Testis (tissue), 2 donors: ENCODE measurements at regions not wholly inside any gene's neighbourhood (a gene's known extent, or its start where the extent isn't known, plus 50 kb on each side); places are given as distances from the start of the nearest gene placed in this dataset.

Source experiments
- DNase-seq: peaks from one replicate; pipeline ENCODE4 v3.0.0-alpha.2; 2019
- H3K27ac ChIP-seq, 2 donors: fragments of 200-600 bp; sonication (generic); one replicate each; pipeline ENCODE4 v1.5.1; 2019
- H3K27me3 ChIP-seq: fragments of 200-600 bp; sonication (generic); one replicate; pipeline ENCODE4 v1.5.1; 2019
- H3K36me3 ChIP-seq: fragments of 200-600 bp; sonication (generic); one replicate; pipeline ENCODE4 v1.5.1; 2017; ENCODE audit warnings: low read depth; ENCODE audit errors: missing control alignments
- H3K4me1 ChIP-seq: fragments of 200-600 bp; sonication (generic); one replicate; pipeline ENCODE4 v1.5.1; 2019
- H3K4me3 ChIP-seq, 2 donors: fragments of 200-600 bp; sonication (generic); one replicate each; pipeline ENCODE4 v1.5.1; 2017 to 2019
- H3K9me3 ChIP-seq: fragments of 200-600 bp; sonication (generic); one replicate; pipeline ENCODE4 v1.5.1; 2017
- POLR2A ChIP-seq: fragments of 450-650 bp; IDR thresholded peaks from one replicate; pipeline ENCODE4 v1.6.1; 2017; ENCODE audit warnings: antibody characterized with exemption, mild to moderate bottlenecking, moderate library complexity
- WGBS, 2 donors: methylation state at CpG; one replicate each; pipeline ENCODE4 v1.1.5; 2018; 5-methylcytosine and 5-hydroxymethylcytosine counted together
- intact Hi-C: fragments of 100-400 bp; cut with DNase I; formaldehyde crosslinking; loops from one replicate; pipeline ENCODE4 v1.15.1; 2023; ENCODE audit warnings: low total_unique reads
- TF ChIP-seq, protein P1 (sequence below), 3 experiments: fragments of 450-650 bp in 2 of 3; fragments of 200-600 bp in 1 of 3; sonication (generic) in 1 of 3; IDR thresholded peaks; one replicate each; pipeline ENCODE4 v1.5.1; 2016 to 2019; ENCODE audit warnings: antibody characterized with exemption in 3 of 3, mild to moderate bottlenecking in 2 of 3, moderate library complexity in 1 of 3

DNA sequence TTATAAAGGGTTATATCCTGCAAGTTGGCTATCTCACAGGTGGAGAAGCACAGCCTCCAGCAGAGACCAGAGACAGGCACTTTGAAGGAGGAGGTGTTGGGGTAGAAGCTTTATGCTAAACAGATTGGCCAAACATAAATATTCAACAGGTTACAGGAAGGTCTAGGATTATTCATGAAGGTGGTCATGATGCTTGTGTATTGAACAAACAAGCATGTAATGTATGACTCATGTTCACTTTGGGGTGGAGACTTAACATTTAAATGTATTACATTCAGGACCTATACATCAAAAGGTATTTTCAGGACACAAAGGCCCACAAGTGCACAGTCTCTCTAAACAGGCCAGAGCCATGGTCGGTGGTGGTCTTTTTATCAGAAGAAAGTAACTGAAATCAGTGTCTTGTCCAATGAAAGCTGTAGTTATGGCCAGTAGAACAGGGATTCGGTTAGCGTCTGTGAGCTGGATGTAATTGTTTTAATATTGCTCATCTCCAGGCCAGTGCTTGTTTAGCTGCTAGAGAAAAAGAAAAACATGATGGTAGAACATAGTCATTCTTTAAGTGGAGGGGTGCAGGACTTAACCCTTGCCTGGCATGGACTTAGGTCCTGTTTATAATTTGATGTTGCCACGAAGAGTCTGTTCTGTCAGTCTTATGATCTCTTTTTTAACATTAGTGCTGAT lies 555.2 kb upstream of the PCDH10 start:
- H3K4me1 ChIP-seq: no peaks in the 10 kb centered on the region
- H3K27me3 ChIP-seq: no peaks in the 10 kb centered on the region
- H3K36me3 ChIP-seq: no peaks in the 10 kb centered on the region
- no peak for DNase-seq
- intact Hi-C loops: no loop called here
- WGBS, 2 donors: 67 to 70% methylated on average over 4 of the region's 4 CpGs
- no peak overlapping the region for H3K27ac ChIP-seq
- TF ChIP-seq, protein P1, sequence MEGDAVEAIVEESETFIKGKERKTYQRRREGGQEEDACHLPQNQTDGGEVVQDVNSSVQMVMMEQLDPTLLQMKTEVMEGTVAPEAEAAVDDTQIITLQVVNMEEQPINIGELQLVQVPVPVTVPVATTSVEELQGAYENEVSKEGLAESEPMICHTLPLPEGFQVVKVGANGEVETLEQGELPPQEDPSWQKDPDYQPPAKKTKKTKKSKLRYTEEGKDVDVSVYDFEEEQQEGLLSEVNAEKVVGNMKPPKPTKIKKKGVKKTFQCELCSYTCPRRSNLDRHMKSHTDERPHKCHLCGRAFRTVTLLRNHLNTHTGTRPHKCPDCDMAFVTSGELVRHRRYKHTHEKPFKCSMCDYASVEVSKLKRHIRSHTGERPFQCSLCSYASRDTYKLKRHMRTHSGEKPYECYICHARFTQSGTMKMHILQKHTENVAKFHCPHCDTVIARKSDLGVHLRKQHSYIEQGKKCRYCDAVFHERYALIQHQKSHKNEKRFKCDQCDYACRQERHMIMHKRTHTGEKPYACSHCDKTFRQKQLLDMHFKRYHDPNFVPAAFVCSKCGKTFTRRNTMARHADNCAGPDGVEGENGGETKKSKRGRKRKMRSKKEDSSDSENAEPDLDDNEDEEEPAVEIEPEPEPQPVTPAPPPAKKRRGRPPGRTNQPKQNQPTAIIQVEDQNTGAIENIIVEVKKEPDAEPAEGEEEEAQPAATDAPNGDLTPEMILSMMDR (IDR thresholded peaks at IDR 0.05): no peak
- TF ChIP-seq POLR2A: no peak
- no peaks in the 10 kb centered on the region for H3K9me3 ChIP-seq
- H3K4me3 ChIP-seq: no peak overlapping the region

DNA sequence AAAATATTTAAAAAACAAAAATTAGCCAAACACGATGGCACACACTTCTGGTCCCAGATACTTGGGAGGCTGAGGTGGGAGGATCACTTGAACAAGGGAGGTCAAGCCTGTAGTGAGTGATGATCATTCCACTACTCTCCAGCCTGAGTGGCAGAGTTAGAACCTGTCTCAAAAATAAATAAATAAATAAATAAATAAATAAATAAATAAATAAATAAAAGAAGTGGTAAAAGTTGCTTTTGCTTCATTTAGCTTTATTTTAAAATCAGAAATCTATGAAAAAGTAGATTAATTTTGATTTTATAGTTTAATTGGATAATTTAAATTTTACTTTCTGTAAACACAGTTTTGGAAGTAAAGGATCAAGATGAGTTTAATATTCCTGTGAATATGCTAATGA lies 552.9 kb upstream of the PCDH10 start:
- Histone ChIP-seq H3K4me1 (no peaks in the 10 kb centered on the region), H3K4me3 (no peak overlapping the region), H3K36me3 (no peaks in the 10 kb centered on the region), H3K27me3 (no peaks in the 10 kb centered on the region), H3K9me3 (no peaks in the 10 kb centered on the region), H3K27ac (no peak overlapping the region)
- intact Hi-C loops: no loop called here
- no peak for DNase-seq
- TF ChIP-seq, protein P1 (IDR thresholded peaks at IDR 0.05): no peak
- TF ChIP-seq POLR2A: no peak
- WGBS, 2 donors: 83 to 89% methylated on average over 1 of the region's 1 CpG

DNA sequence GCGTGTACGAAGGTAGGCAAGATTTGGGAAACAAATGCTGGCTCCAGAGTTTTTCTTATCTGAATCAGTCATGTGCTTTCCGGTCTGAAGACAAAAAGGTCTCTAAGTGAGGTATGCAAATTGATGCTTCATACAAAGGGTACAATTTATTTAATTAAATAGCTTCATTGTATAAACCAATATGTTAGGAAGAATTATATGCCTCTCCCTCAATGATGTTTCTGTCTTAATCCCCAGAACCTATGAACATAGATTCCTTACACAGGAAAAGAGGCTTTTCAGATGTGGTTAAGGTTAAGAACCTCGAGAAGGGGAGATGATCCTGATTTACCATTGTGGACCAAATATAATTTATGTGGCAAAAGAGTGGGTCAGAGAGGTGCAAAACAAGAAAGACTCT lies 543.5 kb upstream of the PCDH10 start:
- H3K27ac ChIP-seq: no peak overlapping the region
- intact Hi-C loops: no loop called here
- no peak for DNase-seq
- no peak overlapping the region for H3K4me3 ChIP-seq
- H3K4me1 ChIP-seq: no peaks in the 10 kb centered on the region
- no peaks in the 10 kb centered on the region for H3K36me3 ChIP-seq
- TF ChIP-seq, protein P1 (IDR thresholded peaks at IDR 0.05): no peak
- TF ChIP-seq POLR2A: no peak
- 82% methylated on average over 4 of the region's 4 CpGs for WGBS, 2 donors
- H3K27me3 ChIP-seq: no peaks in the 10 kb centered on the region
- H3K9me3 ChIP-seq: no peaks in the 10 kb centered on the region

DNA sequence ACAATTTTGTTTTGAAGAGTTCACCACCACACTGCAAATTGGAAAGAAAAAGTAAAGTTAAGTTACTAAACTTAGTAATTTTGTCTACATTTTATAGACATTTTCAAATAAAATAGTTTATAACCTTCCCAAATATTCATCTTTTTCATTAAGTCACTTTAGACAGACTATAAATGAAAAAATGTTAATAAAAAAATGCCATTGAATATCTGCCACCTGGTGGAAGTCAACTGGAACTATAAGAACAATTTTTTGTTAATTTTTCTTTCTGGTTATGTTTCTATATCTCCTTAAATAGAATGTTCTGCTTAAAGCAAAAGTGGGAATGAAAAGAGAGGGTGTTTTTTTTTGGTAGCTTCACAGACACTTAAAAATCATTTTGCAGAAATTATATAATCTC lies 534.4 kb upstream of the PCDH10 start:
- no peak for DNase-seq
- intact Hi-C loops: no loop called here
- H3K27ac ChIP-seq: no peak overlapping the region
- no peaks in the 10 kb centered on the region for H3K27me3 ChIP-seq
- no peaks in the 10 kb centered on the region for H3K4me1 ChIP-seq
- TF ChIP-seq POLR2A: no peak
- TF ChIP-seq, protein P1 (IDR thresholded peaks at IDR 0.05): peak in 1 of 3 experiments; percentile 23
- no peaks in the 10 kb centered on the region for H3K36me3 ChIP-seq
- no peak overlapping the region for H3K4me3 ChIP-seq
- no peaks in the 10 kb centered on the region for H3K9me3 ChIP-seq

DNA sequence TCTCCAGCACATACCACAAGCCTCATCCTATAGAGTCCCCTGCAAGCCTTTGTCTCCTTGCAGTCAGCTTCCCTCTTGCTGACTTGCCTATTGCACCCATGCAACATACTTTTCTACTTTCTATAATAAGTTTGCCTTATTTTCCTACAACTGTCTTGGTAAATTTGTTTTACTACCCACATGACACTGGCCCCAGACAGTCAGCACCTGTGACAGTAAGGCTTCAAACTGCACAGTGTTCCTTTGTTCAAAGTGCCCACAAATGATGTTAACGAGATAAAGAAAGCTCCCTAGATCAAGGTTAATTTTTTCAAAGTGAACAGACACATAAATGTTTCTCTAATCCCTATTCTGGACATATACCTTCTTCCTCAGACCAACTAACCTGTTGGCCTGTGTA lies 529.1 kb upstream of the PCDH10 start:
- TF ChIP-seq, protein P1 (IDR thresholded peaks at IDR 0.05): no peak
- TF ChIP-seq POLR2A: no peak
- Histone ChIP-seq H3K27ac (no peak overlapping the region), H3K27me3 (no peaks in the 10 kb centered on the region), H3K4me3 (no peak overlapping the region), H3K9me3 (no peaks in the 10 kb centered on the region), H3K36me3 (no peaks in the 10 kb centered on the region), H3K4me1 (no peaks in the 10 kb centered on the region)
- no peak for DNase-seq
- WGBS, 2 donors: 67 to 79% methylated on average over 1 of the region's 1 CpG
- intact Hi-C loops: no loop called here
